HCT116 (cell line): ENCODE measurements at regions not wholly inside any gene's neighbourhood (a gene's known extent, or its start where the extent isn't known, plus 50 kb on each side); places are given as distances from the start of the nearest gene placed in this dataset.

Source experiments
- ATAC-seq: fragments of 200-7000 bp; cut with Tn5 transposase; 2 replicates; pipeline ENCODE4 v1.9.1; 2020; ENCODE audit warnings: mild to moderate bottlenecking, moderate library complexity
- BruUV-seq: library from RNA; stranded (reverse); fragments of 400-500 nt; replicated peaks from 2 replicates; lab custom pipeline; 2021; lab: Mats Ljungman, UMichigan
- CTCF ChIA-PET: fragments of 300-600 bp; sonication (Branson Sonifier 250); formaldehyde crosslinking; loops from one replicate; lab custom pipeline; 2021; ENCODE audit warnings: antibody characterized with exemption; lab: Charles Lee
- POLR2A ChIA-PET: fragments of 300-600, 350-600 bp; sonication (Branson Sonifier 250); formaldehyde crosslinking; loops from one replicate; lab custom pipeline; 2021; ENCODE audit warnings: antibody characterized with exemption; lab: Charles Lee
- RAD21 ChIA-PET, 2 experiments: fragments of 300-600 bp; sonication (Branson Sonifier 250); formaldehyde crosslinking; loops; one replicate each; lab custom pipeline; 2023; ENCODE audit warnings: low total read pairs in 2 of 2; ENCODE audit not compliant: uncharacterized antibody in 2 of 2, unreplicated experiment in 2 of 2, low non-redundant PET in 1 of 2; lab: Charles Lee
- DNase-seq: peaks from one replicate; pipeline ENCODE4 v3.0.0-alpha.2; 2010; ENCODE audit warnings: low read depth, low spot score
- H2AFZ ChIP-seq: fragments of 200-600 bp; shearing (Covaris generic), sonication (generic); 2 replicates; pipeline ENCODE4 v1.6.1; 2017; ENCODE audit warnings: low read depth, mixed run types, mixed read lengths, antibody characterized with exemption, low read length; ENCODE audit not compliant: poor library complexity, severe bottlenecking
- H3K27ac ChIP-seq: 2 replicates; pipeline ENCODE4 v1.5.1; 2012; ENCODE audit warnings: low read depth, low read length
- H3K27me3 ChIP-seq: fragments of 200-600 bp; sonication (generic); 2 replicates; pipeline ENCODE4 v1.6.1; 2016; ENCODE audit warnings: mixed run types, low read length, mixed read lengths; ENCODE audit not compliant: insufficient read depth
- H3K36me3 ChIP-seq, 2 experiments: fragments of 200-500 bp in 1 of 2; fragments of 200-600 bp in 1 of 2; sonication (Bioruptor generic) in 1 of 2; sonication (generic) in 1 of 2; 2 replicates each; pipeline versions ENCODE4 v1.5.1 to v1.6.1; 2014 to 2016; ENCODE audit warnings: low read length in 2 of 2, inconsistent platforms in 1 of 2, mixed read lengths in 1 of 2, mixed run types in 1 of 2; ENCODE audit not compliant: insufficient read depth in 2 of 2, control insufficient read depth in 1 of 2
- H3K4me1 ChIP-seq, 2 experiments: fragments of 200-600 bp in 1 of 2; sonication (generic) in 1 of 2; 2 replicates each; pipeline versions ENCODE4 v1.5.1 to v1.6.1; 2012 to 2017; ENCODE audit warnings: low read length in 2 of 2, inconsistent platforms in 1 of 2, mild to moderate bottlenecking in 1 of 2, mixed read lengths in 1 of 2, mixed run types in 1 of 2, moderate library complexity in 1 of 2; ENCODE audit not compliant: insufficient read depth in 2 of 2, control insufficient read depth in 1 of 2
- H3K4me2 ChIP-seq: fragments of 200-600 bp; sonication (generic); 2 replicates; pipeline ENCODE4 v1.6.1; 2017; ENCODE audit warnings: mixed run types, low read length, mixed read lengths
- H3K4me3 ChIP-seq, 2 experiments: fragments of 200-600 bp in 1 of 2; sonication (generic) in 1 of 2; replicated peaks in 1 of 2; 2 replicates each; pipeline ENCODE4 v1.5.1; 2011 to 2016; ENCODE audit warnings: low read length in 2 of 2, control low read depth in 1 of 2, low read depth in 1 of 2, mild to moderate bottlenecking in 1 of 2, mixed read lengths in 1 of 2, mixed run types in 1 of 2
- H3K79me2 ChIP-seq: fragments of 200-600 bp; sonication (generic); 2 replicates; pipeline ENCODE4 v1.6.1; 2017; ENCODE audit warnings: mild to moderate bottlenecking, mixed run types, low read length, moderate library complexity, mixed read lengths; ENCODE audit not compliant: insufficient read depth
- H3K9ac ChIP-seq: fragments of 200-600 bp; sonication (generic); 2 replicates; pipeline ENCODE4 v1.6.1; 2016; ENCODE audit warnings: low read length, mixed read lengths
- H3K9me2 ChIP-seq: fragments of 200-600 bp; sonication (generic), shearing (Covaris generic); 2 replicates; pipeline ENCODE4 v1.6.1; 2017; ENCODE audit warnings: mixed run types, mild to moderate bottlenecking, moderate library complexity; ENCODE audit not compliant: insufficient read depth
- H3K9me3 ChIP-seq, 2 experiments: fragments of 200-500 bp in 1 of 2; fragments of 200-600 bp in 1 of 2; sonication (Bioruptor generic) in 1 of 2; sonication (generic) in 1 of 2; 2 replicates each; pipeline ENCODE4 v1.6.1; 2014 to 2017; ENCODE audit warnings: low read length in 2 of 2, mixed read lengths in 2 of 2, inconsistent platforms in 1 of 2, low read depth in 1 of 2, mild to moderate bottlenecking in 1 of 2, mixed run types in 1 of 2, moderate library complexity in 1 of 2; ENCODE audit not compliant: control insufficient read depth in 1 of 2, insufficient read depth in 1 of 2
- H4K20me1 ChIP-seq: fragments of 200-600 bp; sonication (generic), shearing (Covaris generic); 2 replicates; pipeline ENCODE4 v1.6.1; 2017; ENCODE audit warnings: mixed run types, mild to moderate bottlenecking, moderate library complexity; ENCODE audit not compliant: insufficient read depth
- CBX3 ChIP-seq: IDR thresholded peaks from 2 replicates; pipeline ENCODE4 v1.6.1; 2012; ENCODE audit warnings: low read depth
- CEBPB ChIP-seq: IDR thresholded peaks from 2 replicates; pipeline ENCODE4 v1.6.1; 2012; ENCODE audit warnings: low read depth
- CTCF ChIP-seq, 3 experiments: fragments of 200-600 bp in 1 of 3; sonication (generic) in 1 of 3; IDR thresholded peaks in 2 of 3; conservative IDR thresholded peaks in 1 of 3; 2 replicates each; pipeline ENCODE4 v1.5.1; 2012 to 2017; ENCODE audit warnings: low read depth in 2 of 3, low read length in 2 of 3, antibody characterized with exemption in 1 of 3, borderline replicate concordance in 1 of 3, control low read depth in 1 of 3, mild to moderate bottlenecking in 1 of 3, mixed read lengths in 1 of 3, mixed run types in 1 of 3, moderate library complexity in 1 of 3; ENCODE audit not compliant: insufficient read depth in 1 of 3
- EGR1 ChIP-seq: IDR thresholded peaks from 2 replicates; pipeline ENCODE4 v1.6.1; 2012; ENCODE audit warnings: low read depth
- JUND ChIP-seq: IDR thresholded peaks from 2 replicates; pipeline ENCODE4 v1.6.1; 2012
- POLR2A ChIP-seq: IDR thresholded peaks from 2 replicates; pipeline ENCODE4 v1.7.0; 2011; ENCODE audit warnings: borderline replicate concordance; ENCODE audit not compliant: insufficient read depth, insufficient read length; ENCODE audit errors: extremely low read depth
- REST ChIP-seq: IDR thresholded peaks from 2 replicates; pipeline ENCODE4 v1.6.1; 2012; ENCODE audit warnings: low read depth
- SIN3A ChIP-seq: IDR thresholded peaks from 2 replicates; pipeline ENCODE4 v1.6.1; 2012; ENCODE audit warnings: low read depth
- SP1 ChIP-seq: IDR thresholded peaks from 2 replicates; pipeline ENCODE4 v1.6.1; 2012; ENCODE audit warnings: low read depth
- ZBTB33 ChIP-seq: IDR thresholded peaks from 2 replicates; pipeline ENCODE4 v1.6.1; 2011; ENCODE audit warnings: mild to moderate bottlenecking, low read length, moderate library complexity; ENCODE audit not compliant: insufficient replicate concordance; ENCODE audit errors: extremely low read depth
- ZNF274 ChIP-seq: fragments of 200-500 bp; sonication (Bioruptor generic); IDR thresholded peaks from 2 replicates; pipeline ENCODE4 v1.6.1; 2014; ENCODE audit warnings: mild to moderate bottlenecking, low read depth, low read length, inconsistent platforms
- intact Hi-C: fragments of 100-400 bp; cut with micrococcal nuclease; formaldehyde crosslinking; loops from 2 replicates; pipeline ENCODE4 v1.10.0; 2022
- TF ChIP-seq, protein P1 (sequence below): IDR thresholded peaks from 2 replicates; pipeline ENCODE4 v1.6.1; 2012

DNA sequence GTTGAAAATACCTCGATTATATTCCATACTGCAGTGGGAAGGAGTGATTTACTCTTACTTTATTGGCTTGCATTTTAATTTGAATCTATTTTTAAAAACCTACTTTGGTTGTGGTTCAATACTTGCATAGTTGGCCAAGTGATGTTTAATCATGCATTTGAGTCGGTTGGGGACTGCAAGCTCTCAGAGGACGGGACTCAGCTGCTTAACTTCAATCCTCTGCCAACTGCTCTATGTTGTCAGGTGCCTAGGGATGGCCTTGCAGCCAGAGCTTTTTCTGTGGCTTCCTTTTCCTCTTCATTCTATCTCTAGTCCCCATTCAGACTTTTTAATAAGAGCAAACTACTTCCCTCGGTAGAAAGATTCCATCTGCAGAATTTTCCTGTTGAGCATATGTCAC is 53.4 kb upstream of the KRR1 start:
- H2AFZ ChIP-seq, result no peak overlapping the region
- H3K4me1 ChIP-seq, result peaks cover 4 to 8% of the 10 kb centered on the region in 2 experiments; a peak in 2 of 4 replicates
- no peaks in the 10 kb centered on the region for H3K9me2 ChIP-seq
- ChIA-PET POLR2A (no interaction called here), RAD21 (no interaction called here), CTCF (no interaction called here)
- H3K9me3 ChIP-seq, result peaks cover 0 to 7% of the 10 kb centered on the region in 2 experiments; a peak in 2 of 4 replicates
- H3K79me2 ChIP-seq, result no peaks in the 10 kb centered on the region
- peaks cover 0 to 4% of the 10 kb centered on the region in 2 experiments; a peak in 1 of 4 replicates for H3K36me3 ChIP-seq
- BruUV-seq, result no TSS peak
- no peaks in the 10 kb centered on the region for H3K27me3 ChIP-seq
- DNase-seq (no peak), ATAC-seq (no peak)
- no peak for TF ChIP-seq CTCF (IDR thresholded peaks at IDR 0.05 in 2 of 3, conservative IDR thresholded peaks at IDR 0.05 in 1 of 3; ENCODE audit: borderline replicate concordance in 1 of 3, insufficient read depth in 1 of 3, low read depth in 2 of 3, low read length in 2 of 3)
- TF ChIP-seq ZNF274, result no peak
- TF ChIP-seq SIN3A, result no peak
- no peak for TF ChIP-seq POLR2A
- no peak for TF ChIP-seq CEBPB
- TF ChIP-seq REST, result no peak
- TF ChIP-seq EGR1, result no peak
- no peak for TF ChIP-seq JUND
- no peak for TF ChIP-seq CBX3
- no peak for TF ChIP-seq SP1
- TF ChIP-seq ZBTB33, result no peak
- TF ChIP-seq, protein P1, sequence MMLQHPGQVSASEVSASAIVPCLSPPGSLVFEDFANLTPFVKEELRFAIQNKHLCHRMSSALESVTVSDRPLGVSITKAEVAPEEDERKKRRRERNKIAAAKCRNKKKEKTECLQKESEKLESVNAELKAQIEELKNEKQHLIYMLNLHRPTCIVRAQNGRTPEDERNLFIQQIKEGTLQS, result no peak
- H3K9ac ChIP-seq, result no peak overlapping the region
- H3K27ac ChIP-seq, result no peak overlapping the region
- intact Hi-C loops, result no loop called here
- no peak overlapping the region for H3K4me3 ChIP-seq
- no peaks in the 10 kb centered on the region for H4K20me1 ChIP-seq
- H3K4me2 ChIP-seq, result no peak overlapping the region
